KMS-11 (cell line): ENCODE measurements at regions not wholly inside any gene's neighbourhood (a gene's known extent, or its start where the extent isn't known, plus 50 kb on each side); places are given as distances from the start of the nearest gene placed in this dataset.

Experiments
- H2AFZ ChIP-seq: fragments of 200-600 bp; sonication (generic); 2 replicates; pipeline ENCODE4 v1.6.1; 2016; ENCODE audit warnings: antibody characterized with exemption, mixed run types, low read depth
- H3K27ac ChIP-seq: fragments of 200-600 bp; sonication (generic); 2 replicates; pipeline ENCODE4 v1.6.1; 2016; ENCODE audit warnings: mild to moderate bottlenecking, mixed run types
- H3K27me3 ChIP-seq: fragments of 200-600 bp; sonication (generic); 2 replicates; pipeline ENCODE4 v1.6.1; 2017; ENCODE audit warnings: mild to moderate bottlenecking, low read depth, mixed run types, moderate library complexity; ENCODE audit not compliant: insufficient read depth
- H3K36me3 ChIP-seq: fragments of 200-600 bp; sonication (generic); 2 replicates; pipeline ENCODE4 v1.6.1; 2017; ENCODE audit warnings: mild to moderate bottlenecking, mixed run types; ENCODE audit not compliant: insufficient read depth
- H3K4me1 ChIP-seq: fragments of 200-600 bp; sonication (generic); 2 replicates; pipeline ENCODE4 v1.6.1; 2016; ENCODE audit warnings: mild to moderate bottlenecking, low read depth, mixed run types; ENCODE audit not compliant: poor library complexity, severe bottlenecking
- H3K4me2 ChIP-seq: fragments of 200-600 bp; sonication (generic); 2 replicates; pipeline ENCODE4 v1.7.0; 2016; ENCODE audit warnings: mild to moderate bottlenecking, mixed run types
- H3K4me3 ChIP-seq: fragments of 200-600 bp; sonication (generic); IDR thresholded peaks from 2 replicates; pipeline ENCODE4 v1.6.1; 2017; ENCODE audit warnings: low read depth, low read length, mixed read lengths; ENCODE audit not compliant: insufficient read depth
- H3K79me2 ChIP-seq: fragments of 200-600 bp; sonication (generic); 2 replicates; pipeline ENCODE4 v1.6.1; 2016; ENCODE audit warnings: low read depth, mixed run types; ENCODE audit not compliant: insufficient read depth
- H3K9ac ChIP-seq: fragments of 200-600 bp; sonication (generic); 2 replicates; pipeline ENCODE4 v1.6.1; 2016; ENCODE audit warnings: mild to moderate bottlenecking, mixed run types
- H4K20me1 ChIP-seq: fragments of 200-600 bp; sonication (generic); 2 replicates; pipeline ENCODE4 v1.6.1; 2016; ENCODE audit warnings: mild to moderate bottlenecking, mixed run types; ENCODE audit not compliant: insufficient read depth
- TF ChIP-seq, protein P1 (sequence below): fragments of 200-600 bp; sonication (generic); conservative IDR thresholded peaks from 2 replicates; pipeline ENCODE4 v1.6.1; 2017; ENCODE audit warnings: low read depth, mild to moderate bottlenecking, antibody characterized with exemption, low read length, moderate library complexity, mixed read lengths

- Histone ChIP-seq H4K20me1 (no peaks in the 10 kb centered on the region), H3K4me2 (no peak overlapping the region), H3K27me3 (no peaks in the 10 kb centered on the region), H3K36me3 (no peaks in the 10 kb centered on the region), H2AFZ (no peak overlapping the region), H3K79me2 (no peaks in the 10 kb centered on the region), H3K4me3 (no peak overlapping the region), H3K27ac (no peak overlapping the region), H3K9ac (no peak overlapping the region), H3K4me1 (no peaks in the 10 kb centered on the region)
- TF ChIP-seq, protein P1, sequence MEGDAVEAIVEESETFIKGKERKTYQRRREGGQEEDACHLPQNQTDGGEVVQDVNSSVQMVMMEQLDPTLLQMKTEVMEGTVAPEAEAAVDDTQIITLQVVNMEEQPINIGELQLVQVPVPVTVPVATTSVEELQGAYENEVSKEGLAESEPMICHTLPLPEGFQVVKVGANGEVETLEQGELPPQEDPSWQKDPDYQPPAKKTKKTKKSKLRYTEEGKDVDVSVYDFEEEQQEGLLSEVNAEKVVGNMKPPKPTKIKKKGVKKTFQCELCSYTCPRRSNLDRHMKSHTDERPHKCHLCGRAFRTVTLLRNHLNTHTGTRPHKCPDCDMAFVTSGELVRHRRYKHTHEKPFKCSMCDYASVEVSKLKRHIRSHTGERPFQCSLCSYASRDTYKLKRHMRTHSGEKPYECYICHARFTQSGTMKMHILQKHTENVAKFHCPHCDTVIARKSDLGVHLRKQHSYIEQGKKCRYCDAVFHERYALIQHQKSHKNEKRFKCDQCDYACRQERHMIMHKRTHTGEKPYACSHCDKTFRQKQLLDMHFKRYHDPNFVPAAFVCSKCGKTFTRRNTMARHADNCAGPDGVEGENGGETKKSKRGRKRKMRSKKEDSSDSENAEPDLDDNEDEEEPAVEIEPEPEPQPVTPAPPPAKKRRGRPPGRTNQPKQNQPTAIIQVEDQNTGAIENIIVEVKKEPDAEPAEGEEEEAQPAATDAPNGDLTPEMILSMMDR = no peak
Measured at GRCh38 chr10:10712155-10712704, 305.4 kb upstream of the CELF2 start.

GRCh38 chr10:10714327-10714726, 303.3 kb upstream of the CELF2 start:
- Histone ChIP-seq H3K4me1 (no peaks in the 10 kb centered on the region), H3K79me2 (no peaks in the 10 kb centered on the region), H3K4me3 (no peak overlapping the region), H3K36me3 (no peaks in the 10 kb centered on the region), H2AFZ (no peak overlapping the region), H3K4me2 (no peak overlapping the region), H4K20me1 (no peaks in the 10 kb centered on the region), H3K27me3 (no peaks in the 10 kb centered on the region), H3K9ac (no peak overlapping the region), H3K27ac (no peak overlapping the region)
- TF ChIP-seq, protein P1 = no peak

GRCh38 chr10:10716972-10717371, 300.7 kb upstream of the CELF2 start:
- Histone ChIP-seq H3K79me2 (no peaks in the 10 kb centered on the region), H3K27me3 (no peaks in the 10 kb centered on the region), H3K36me3 (no peaks in the 10 kb centered on the region), H3K4me1 (no peaks in the 10 kb centered on the region), H3K4me3 (no peak overlapping the region), H3K27ac (no peak overlapping the region), H3K4me2 (no peak overlapping the region), H3K9ac (no peak overlapping the region), H2AFZ (no peak overlapping the region), H4K20me1 (no peaks in the 10 kb centered on the region)
- TF ChIP-seq, protein P1 = no peak

GRCh38 chr10:10722422-10722821, 295.2 kb upstream of the CELF2 start:
- Histone ChIP-seq H3K36me3 (no peaks in the 10 kb centered on the region), H4K20me1 (no peaks in the 10 kb centered on the region), H3K4me3 (no peak overlapping the region), H3K4me1 (peaks cover 7% of the 10 kb centered on the region), H3K79me2 (no peaks in the 10 kb centered on the region), H3K4me2 (no peak overlapping the region), H3K9ac (no peak overlapping the region), H3K27ac (no peak overlapping the region), H3K27me3 (no peaks in the 10 kb centered on the region), H2AFZ (no peak overlapping the region)
- TF ChIP-seq, protein P1 = no peak
